ENCODE measurements at regions not wholly inside any gene's neighbourhood (a gene's known extent, or its start where the extent isn't known, plus 50 kb on each side); places are given as distances from the start of the nearest gene placed in this dataset.

GRCh38 chr2:145088756-145089155, 568.8 kb upstream of the ZEB2 start:
- Histone ChIP-seq H3K79me2 (ENCODE audit: low read length) (no peaks in the 10 kb centered on the region), H3K4me2 (ENCODE audit: low read length) (no peak overlapping the region), H2AFZ (ENCODE audit: low read length) (no peak overlapping the region), H3K36me3 (ENCODE audit: low read depth, low read length) (no peaks in the 10 kb centered on the region), H3K9ac (ENCODE audit: low read length) (no peak overlapping the region), H4K20me1 (ENCODE audit: low read length) (no peaks in the 10 kb centered on the region), H3K9me2 (replicated peaks; ENCODE audit: low read length) (no peaks in the 10 kb centered on the region), H3K4me1 (ENCODE audit: insufficient read depth, low read length) (peaks cover 15% of the 10 kb centered on the region; the same call in 1 of the 2 replicates), H3F3A (ENCODE audit: low read length, unreplicated experiment) (no peaks in the 10 kb centered on the region), H3K9me3 (ENCODE audit: low read length) (no peaks in the 10 kb centered on the region), H3K4me3 (ENCODE audit: low read length) (no peak overlapping the region), H3K27ac (ENCODE audit: low read length) (no peak overlapping the region), H3K27me3 (ENCODE audit: low read length) (no peaks in the 10 kb centered on the region)
- TF ChIP-seq, protein P1, sequence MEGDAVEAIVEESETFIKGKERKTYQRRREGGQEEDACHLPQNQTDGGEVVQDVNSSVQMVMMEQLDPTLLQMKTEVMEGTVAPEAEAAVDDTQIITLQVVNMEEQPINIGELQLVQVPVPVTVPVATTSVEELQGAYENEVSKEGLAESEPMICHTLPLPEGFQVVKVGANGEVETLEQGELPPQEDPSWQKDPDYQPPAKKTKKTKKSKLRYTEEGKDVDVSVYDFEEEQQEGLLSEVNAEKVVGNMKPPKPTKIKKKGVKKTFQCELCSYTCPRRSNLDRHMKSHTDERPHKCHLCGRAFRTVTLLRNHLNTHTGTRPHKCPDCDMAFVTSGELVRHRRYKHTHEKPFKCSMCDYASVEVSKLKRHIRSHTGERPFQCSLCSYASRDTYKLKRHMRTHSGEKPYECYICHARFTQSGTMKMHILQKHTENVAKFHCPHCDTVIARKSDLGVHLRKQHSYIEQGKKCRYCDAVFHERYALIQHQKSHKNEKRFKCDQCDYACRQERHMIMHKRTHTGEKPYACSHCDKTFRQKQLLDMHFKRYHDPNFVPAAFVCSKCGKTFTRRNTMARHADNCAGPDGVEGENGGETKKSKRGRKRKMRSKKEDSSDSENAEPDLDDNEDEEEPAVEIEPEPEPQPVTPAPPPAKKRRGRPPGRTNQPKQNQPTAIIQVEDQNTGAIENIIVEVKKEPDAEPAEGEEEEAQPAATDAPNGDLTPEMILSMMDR (conservative IDR thresholded peaks at IDR 0.05; ENCODE audit: low read depth, low read length) = no peak
- TF ChIP-seq EZH2 (IDR thresholded peaks at IDR 0.05; ENCODE audit: low read length, unreplicated experiment) (no peak), EZH2phosphoT487 (IDR thresholded peaks at IDR 0.05; ENCODE audit: borderline replicate concordance, low read length) (no peak)
- intact Hi-C loops (cut with micrococcal nuclease) = no loop called here
- DNase-seq (no peak), ATAC-seq (no peak; the same call in 1 of the 2 replicates)
- ChIA-PET CTCF (no interaction called here), POLR2A (ENCODE audit: unreplicated experiment) (no interaction called here)
- no TSS peak for BruUV-seq (replicated peaks)

DNA sequence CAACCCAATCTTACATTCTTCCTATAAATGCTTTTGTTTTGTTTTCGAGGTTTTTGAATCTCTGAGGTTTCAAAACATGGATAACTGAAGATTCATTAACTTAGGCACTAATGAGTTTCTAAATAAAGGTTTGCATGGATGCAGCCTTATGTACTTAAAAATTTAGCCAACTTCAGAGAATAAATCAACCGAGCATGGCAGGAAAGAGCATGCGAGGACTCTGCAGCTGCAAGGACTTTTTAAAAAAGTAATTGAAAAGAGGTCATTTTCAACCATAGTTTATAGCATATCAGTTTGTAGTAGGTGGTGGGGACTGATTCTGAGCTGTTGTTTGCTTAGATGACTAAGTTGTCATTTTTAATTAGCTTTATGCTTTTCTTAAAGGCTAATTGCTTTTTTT, 567.0 kb upstream of the ZEB2 start:
- Histone ChIP-seq H3K27me3 (ENCODE audit: low read length) (no peaks in the 10 kb centered on the region), H3K36me3 (ENCODE audit: low read depth, low read length) (no peaks in the 10 kb centered on the region), H3F3A (ENCODE audit: low read length, unreplicated experiment) (no peaks in the 10 kb centered on the region), H3K4me1 (ENCODE audit: insufficient read depth, low read length) (peaks cover 8% of the 10 kb centered on the region; the same call in 1 of the 2 replicates), H4K20me1 (ENCODE audit: low read length) (no peaks in the 10 kb centered on the region), H2AFZ (ENCODE audit: low read length) (no peak overlapping the region), H3K79me2 (ENCODE audit: low read length) (no peaks in the 10 kb centered on the region), H3K4me2 (ENCODE audit: low read length) (no peak overlapping the region), H3K27ac (ENCODE audit: low read length) (no peak overlapping the region), H3K9ac (ENCODE audit: low read length) (no peak overlapping the region), H3K4me3 (ENCODE audit: low read length) (no peak overlapping the region), H3K9me2 (replicated peaks; ENCODE audit: low read length) (no peaks in the 10 kb centered on the region), H3K9me3 (ENCODE audit: low read length) (no peaks in the 10 kb centered on the region)
- BruUV-seq (replicated peaks) = no TSS peak
- POLR2A ChIA-PET (ENCODE audit: unreplicated experiment) = no interaction called here
- TF ChIP-seq, protein P1 (conservative IDR thresholded peaks at IDR 0.05; ENCODE audit: low read depth, low read length) = no peak
- TF ChIP-seq EZH2 (IDR thresholded peaks at IDR 0.05; ENCODE audit: low read length, unreplicated experiment) = no peak
- TF ChIP-seq EZH2phosphoT487 (IDR thresholded peaks at IDR 0.05; ENCODE audit: borderline replicate concordance, low read length) = no peak
- no peak for ATAC-seq
- CTCF ChIA-PET = no interaction called here
- DNase-seq = no peak
- intact Hi-C loops (cut with micrococcal nuclease) = no loop called here

DNA sequence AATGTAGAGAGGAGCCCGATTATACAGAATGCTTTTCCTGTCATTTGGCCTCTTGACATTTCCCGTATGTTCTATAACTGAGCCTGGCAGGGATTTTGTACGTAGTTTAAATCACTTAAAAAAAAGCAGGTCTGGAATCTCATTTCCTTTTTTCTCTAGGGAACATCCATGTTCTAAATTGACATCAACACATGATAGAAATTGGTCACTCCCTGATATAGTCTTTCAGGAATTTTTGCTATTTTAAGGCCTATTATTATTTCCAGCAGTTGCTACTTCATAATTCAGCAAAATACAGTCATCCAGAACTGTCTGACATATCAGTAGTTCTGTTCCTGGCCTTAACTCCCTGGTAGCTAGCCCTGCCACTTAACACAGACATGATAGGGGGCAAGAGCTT, 565.7 kb upstream of the ZEB2 start:
- H2AFZ ChIP-seq (ENCODE audit: low read length) = no peak overlapping the region
- intact Hi-C loops (cut with micrococcal nuclease) = no loop called here
- no TSS peak for BruUV-seq (replicated peaks)
- H3F3A ChIP-seq (ENCODE audit: low read length, unreplicated experiment) = no peaks in the 10 kb centered on the region
- no peaks in the 10 kb centered on the region for H3K9me3 ChIP-seq (ENCODE audit: low read length)
- H4K20me1 ChIP-seq (ENCODE audit: low read length) = no peaks in the 10 kb centered on the region
- H3K9me2 ChIP-seq (replicated peaks; ENCODE audit: low read length) = no peaks in the 10 kb centered on the region
- H3K79me2 ChIP-seq (ENCODE audit: low read length) = no peaks in the 10 kb centered on the region
- no peak overlapping the region for H3K27ac ChIP-seq (ENCODE audit: low read length)
- CTCF ChIA-PET = no interaction called here
- no peak overlapping the region for H3K4me3 ChIP-seq (ENCODE audit: low read length)
- no peaks in the 10 kb centered on the region for H3K36me3 ChIP-seq (ENCODE audit: low read depth, low read length)
- H3K4me1 ChIP-seq (ENCODE audit: insufficient read depth, low read length) = no peaks in the 10 kb centered on the region; the same call in 1 of the 2 replicates
- no peak overlapping the region for H3K9ac ChIP-seq (ENCODE audit: low read length)
- no peaks in the 10 kb centered on the region for H3K27me3 ChIP-seq (ENCODE audit: low read length)
- no peak for TF ChIP-seq EZH2phosphoT487 (IDR thresholded peaks at IDR 0.05; ENCODE audit: borderline replicate concordance, low read length)
- TF ChIP-seq, protein P1 (conservative IDR thresholded peaks at IDR 0.05; ENCODE audit: low read depth, low read length) = no peak
- no peak for TF ChIP-seq EZH2 (IDR thresholded peaks at IDR 0.05; ENCODE audit: low read length, unreplicated experiment)
- no peak for ATAC-seq
- no peak overlapping the region for H3K4me2 ChIP-seq (ENCODE audit: low read length)
- POLR2A ChIA-PET (ENCODE audit: unreplicated experiment) = no interaction called here
- DNase-seq = no peak

All from PC-3 (cell line).